A549 (cell line): ENCODE measurements at regions not wholly inside any gene's neighbourhood (a gene's known extent, or its start where the extent isn't known, plus 50 kb on each side); places are given as distances from the start of the nearest gene placed in this dataset.
"Not testable (repeated sequence)": the region's sequence is repeated elsewhere in the genome, so short reads cannot be mapped to it uniquely, and the experiment has no call there.

Experiments used
- KDM1A ChIP-seq: fragments of 200-600 bp; sonication (generic); IDR thresholded peaks from 2 replicates; pipeline ENCODE4 v1.6.1; 2016; ENCODE audit warnings: low read depth, mild to moderate bottlenecking
- POLR2A ChIP-seq: IDR thresholded peaks from 2 replicates; pipeline ENCODE4 v1.6.1; 2012; ENCODE audit warnings: mild to moderate bottlenecking, low read length

DNA sequence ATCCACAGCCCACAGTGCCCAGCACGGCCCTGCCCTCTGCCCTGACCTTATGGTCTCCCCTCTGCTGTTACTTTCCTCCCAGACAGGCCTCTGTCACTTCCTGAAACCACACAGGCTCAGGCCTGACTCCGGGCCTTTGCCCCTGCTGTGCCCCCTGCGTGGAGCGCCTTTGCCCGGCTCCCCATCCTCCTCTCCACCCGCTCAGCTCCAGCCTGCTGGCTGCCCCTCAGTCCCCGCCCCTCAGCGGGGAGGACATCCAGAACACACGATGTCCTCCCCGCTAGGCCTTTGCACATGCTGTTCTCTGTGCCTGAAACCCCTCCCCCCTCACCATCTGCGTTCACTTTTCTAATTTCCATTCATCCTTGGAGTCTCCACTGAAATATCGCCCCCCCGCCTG is 341.9 kb upstream of the SULF2 start:
- not testable (repeated sequence) for TF ChIP-seq POLR2A, KDM1A
